ENCODE measurements at regions not wholly inside any gene's neighbourhood (a gene's known extent, or its start where the extent isn't known, plus 50 kb on each side); places are given as distances from the start of the nearest gene placed in this dataset.

- Histone ChIP-seq H3K4me3 (ENCODE audit: insufficient read depth in 1 of 2, low read depth in 1 of 2, low read length in 2 of 2) (no peak overlapping the region), H3K27ac (ENCODE audit: low read length, poor library complexity, severe bottlenecking) (no peak overlapping the region), H3K9ac (ENCODE audit: low read length) (no peak overlapping the region), H2AK5ac (ENCODE audit: low read length, severe bottlenecking) (no peak overlapping the region), H3K4ac (ENCODE audit: low read depth in 1 of 2, low read length in 2 of 2) (no peak overlapping the region), H3K4me2 (ENCODE audit: low read length, poor library complexity, severe bottlenecking) (no peak overlapping the region), H3K14ac (ENCODE audit: low read length in 2 of 2) (no peak overlapping the region), H2BK5ac (ENCODE audit: low read depth, low read length, poor library complexity, severe bottlenecking) (no peak overlapping the region), H3K4me1 (ENCODE audit: control insufficient read depth, insufficient read depth, low read depth, low read length) (no peaks in the 10 kb centered on the region), H3K79me1 (replicated peaks; ENCODE audit: low read length, poor library complexity, severe bottlenecking) (no peaks in the 10 kb centered on the region), H3K9me3 (ENCODE audit: control insufficient read depth, low read length) (no peaks in the 10 kb centered on the region), H4K8ac (ENCODE audit: low read length) (no peak overlapping the region), H3K18ac (ENCODE audit: low read depth in 1 of 2, low read length in 2 of 2) (no peak overlapping the region), H2BK120ac (ENCODE audit: low read depth, low read length) (no peak overlapping the region), H2BK15ac (ENCODE audit: low read depth, poor library complexity, severe bottlenecking) (no peak overlapping the region), H4K91ac (ENCODE audit: low read length) (no peak overlapping the region), H2AFZ (ENCODE audit: low read depth, low read length) (no peak overlapping the region), H3K23ac (ENCODE audit: low read length in 2 of 2) (no peak overlapping the region), H2BK12ac (ENCODE audit: low read length in 2 of 2) (no peak overlapping the region), H3K36me3 (ENCODE audit: control insufficient read depth in 1 of 2, insufficient read depth in 2 of 2, low read depth in 1 of 2, low read length in 2 of 2) (no peaks in the 10 kb centered on the region), H3K27me3 (ENCODE audit: control insufficient read depth in 1 of 2, insufficient read depth in 1 of 2, low read length in 2 of 2) (peaks cover 0 to 26% of the 10 kb centered on the region in 2 experiments)
- 91% methylated on average over 4 of the region's 6 CpGs for WGBS
- DNase-seq, result no peak
Measured at GRCh38 chr13:39968646-39969475, 313.4 kb downstream of the COG6 start.

GRCh38 chr13:39970177-39970846 lies 314.9 kb downstream of the COG6 start:
- H2BK12ac ChIP-seq (ENCODE audit: low read length in 2 of 2), result no peak overlapping the region
- no peak overlapping the region for H4K8ac ChIP-seq (ENCODE audit: low read length)
- WGBS, result 90% methylated on average over 3 of the region's 6 CpGs

GRCh38 chr13:39971526-39971925 lies 316.1 kb downstream of the COG6 start:
- WGBS, result 88% methylated on average over 3 of the region's 3 CpGs
- Histone ChIP-seq H3K27me3 (ENCODE audit: control insufficient read depth in 1 of 2, insufficient read depth in 1 of 2, low read length in 2 of 2) (peaks cover 0 to 18% of the 10 kb centered on the region in 2 experiments), H2BK15ac (ENCODE audit: low read depth, poor library complexity, severe bottlenecking) (no peak overlapping the region), H3K23ac (ENCODE audit: low read length in 2 of 2) (no peak overlapping the region), H2BK5ac (ENCODE audit: low read depth, low read length, poor library complexity, severe bottlenecking) (no peak overlapping the region), H3K27ac (ENCODE audit: low read length, poor library complexity, severe bottlenecking) (no peak overlapping the region), H3K9me3 (ENCODE audit: control insufficient read depth, low read length) (no peaks in the 10 kb centered on the region), H2BK120ac (ENCODE audit: low read depth, low read length) (no peak overlapping the region), H3K4me3 (ENCODE audit: insufficient read depth in 1 of 2, low read depth in 1 of 2, low read length in 2 of 2) (no peak overlapping the region), H3K9ac (ENCODE audit: low read length) (no peak overlapping the region), H4K8ac (ENCODE audit: low read length) (no peak overlapping the region), H3K4ac (ENCODE audit: low read depth in 1 of 2, low read length in 2 of 2) (no peak overlapping the region), H3K18ac (ENCODE audit: low read depth in 1 of 2, low read length in 2 of 2) (no peak overlapping the region), H3K14ac (ENCODE audit: low read length in 2 of 2) (no peak overlapping the region), H3K4me2 (ENCODE audit: low read length, poor library complexity, severe bottlenecking) (no peak overlapping the region), H2AK5ac (ENCODE audit: low read length, severe bottlenecking) (no peak overlapping the region), H2AFZ (ENCODE audit: low read depth, low read length) (no peak overlapping the region), H3K36me3 (ENCODE audit: control insufficient read depth in 1 of 2, insufficient read depth in 2 of 2, low read depth in 1 of 2, low read length in 2 of 2) (no peaks in the 10 kb centered on the region), H3K4me1 (ENCODE audit: control insufficient read depth, insufficient read depth, low read depth, low read length) (no peaks in the 10 kb centered on the region), H2BK12ac (ENCODE audit: low read length in 2 of 2) (no peak overlapping the region), H3K79me1 (replicated peaks; ENCODE audit: low read length, poor library complexity, severe bottlenecking) (no peaks in the 10 kb centered on the region), H4K91ac (ENCODE audit: low read length) (no peak overlapping the region)
- no peak for DNase-seq

More at GRCh38 chr13:39970177-39970846, 314.9 kb downstream of the COG6 start:
- Histone ChIP-seq H3K4me3 (ENCODE audit: insufficient read depth in 1 of 2, low read depth in 1 of 2, low read length in 2 of 2) (no peak overlapping the region), H3K4me2 (ENCODE audit: low read length, poor library complexity, severe bottlenecking) (no peak overlapping the region), H3K14ac (ENCODE audit: low read length in 2 of 2) (no peak overlapping the region), H2AK5ac (ENCODE audit: low read length, severe bottlenecking) (no peak overlapping the region), H3K27ac (ENCODE audit: low read length, poor library complexity, severe bottlenecking) (no peak overlapping the region), H4K91ac (ENCODE audit: low read length) (no peak overlapping the region), H3K4ac (ENCODE audit: low read depth in 1 of 2, low read length in 2 of 2) (no peak overlapping the region), H3K18ac (ENCODE audit: low read depth in 1 of 2, low read length in 2 of 2) (no peak overlapping the region), H2BK15ac (ENCODE audit: low read depth, poor library complexity, severe bottlenecking) (no peak overlapping the region), H2AFZ (ENCODE audit: low read depth, low read length) (no peak overlapping the region), H3K79me1 (replicated peaks; ENCODE audit: low read length, poor library complexity, severe bottlenecking) (no peaks in the 10 kb centered on the region), H2BK5ac (ENCODE audit: low read depth, low read length, poor library complexity, severe bottlenecking) (no peak overlapping the region), H3K4me1 (ENCODE audit: control insufficient read depth, insufficient read depth, low read depth, low read length) (no peaks in the 10 kb centered on the region), H2BK120ac (ENCODE audit: low read depth, low read length) (no peak overlapping the region), H3K36me3 (ENCODE audit: control insufficient read depth in 1 of 2, insufficient read depth in 2 of 2, low read depth in 1 of 2, low read length in 2 of 2) (no peaks in the 10 kb centered on the region), H3K9me3 (ENCODE audit: control insufficient read depth, low read length) (no peaks in the 10 kb centered on the region), H3K27me3 (ENCODE audit: control insufficient read depth in 1 of 2, insufficient read depth in 1 of 2, low read length in 2 of 2) (peaks cover 0 to 24% of the 10 kb centered on the region in 2 experiments), H3K23ac (ENCODE audit: low read length in 2 of 2) (no peak overlapping the region), H3K9ac (ENCODE audit: low read length) (no peak overlapping the region)
- DNase-seq, result no peak

GRCh38 chr13:39976481-39976880 lies 321.0 kb downstream of the COG6 start:
- WGBS, result 72% methylated on average over 6 of the region's 6 CpGs
- Histone ChIP-seq H3K14ac (ENCODE audit: low read length in 2 of 2) (no peak overlapping the region), H4K91ac (ENCODE audit: low read length) (no peak overlapping the region), H3K4me1 (ENCODE audit: control insufficient read depth, insufficient read depth, low read depth, low read length) (no peaks in the 10 kb centered on the region), H3K27ac (ENCODE audit: low read length, poor library complexity, severe bottlenecking) (no peak overlapping the region), H3K4me3 (ENCODE audit: insufficient read depth in 1 of 2, low read depth in 1 of 2, low read length in 2 of 2) (no peak overlapping the region), H2BK120ac (ENCODE audit: low read depth, low read length) (no peak overlapping the region), H3K4me2 (ENCODE audit: low read length, poor library complexity, severe bottlenecking) (no peak overlapping the region), H2AFZ (ENCODE audit: low read depth, low read length) (no peak overlapping the region), H3K36me3 (ENCODE audit: control insufficient read depth in 1 of 2, insufficient read depth in 2 of 2, low read depth in 1 of 2, low read length in 2 of 2) (no peaks in the 10 kb centered on the region), H3K9ac (ENCODE audit: low read length) (no peak overlapping the region), H3K27me3 (ENCODE audit: control insufficient read depth in 1 of 2, insufficient read depth in 1 of 2, low read length in 2 of 2) (peaks cover 0 to 11% of the 10 kb centered on the region in 2 experiments), H3K23ac (ENCODE audit: low read length in 2 of 2) (no peak overlapping the region), H2BK12ac (ENCODE audit: low read length in 2 of 2) (no peak overlapping the region), H3K18ac (ENCODE audit: low read depth in 1 of 2, low read length in 2 of 2) (no peak overlapping the region), H3K4ac (ENCODE audit: low read depth in 1 of 2, low read length in 2 of 2) (no peak overlapping the region), H2BK15ac (ENCODE audit: low read depth, poor library complexity, severe bottlenecking) (no peak overlapping the region), H2BK5ac (ENCODE audit: low read depth, low read length, poor library complexity, severe bottlenecking) (no peak overlapping the region), H3K9me3 (ENCODE audit: control insufficient read depth, low read length) (no peaks in the 10 kb centered on the region), H2AK5ac (ENCODE audit: low read length, severe bottlenecking) (no peak overlapping the region), H4K8ac (ENCODE audit: low read length) (no peak overlapping the region), H3K79me1 (replicated peaks; ENCODE audit: low read length, poor library complexity, severe bottlenecking) (no peaks in the 10 kb centered on the region)
- DNase-seq, result no peak
